ENCODE measurements at regions not wholly inside any gene's neighbourhood (a gene's known extent, or its start where the extent isn't known, plus 50 kb on each side); places are given as distances from the start of the nearest gene placed in this dataset.
"Not testable (repeated sequence)": the region's sequence is repeated elsewhere in the genome, so short reads cannot be mapped to it uniquely, and the experiment has no call there.

DNA sequence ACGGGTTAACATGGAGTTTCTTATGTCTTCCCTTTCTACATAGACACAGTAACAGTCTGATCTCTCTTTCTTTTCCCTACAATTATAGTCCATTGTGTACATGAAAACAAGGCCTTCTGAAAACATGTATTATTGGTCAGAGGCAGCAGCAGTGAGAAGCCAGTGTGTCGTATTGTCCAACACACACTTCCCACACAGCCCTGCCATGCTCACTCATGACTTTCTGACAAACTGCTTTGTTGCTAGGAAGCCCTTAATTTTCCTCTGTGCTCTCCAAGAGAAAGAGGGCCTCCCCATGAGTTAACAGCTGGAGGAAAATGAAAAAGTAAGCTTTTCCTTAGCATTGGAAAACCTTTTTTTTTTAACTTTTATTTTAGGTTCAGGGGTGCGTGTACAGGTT, 56.4 kb upstream of the N4BP3 start (continued):
- TF ChIP-seq, protein P1, sequence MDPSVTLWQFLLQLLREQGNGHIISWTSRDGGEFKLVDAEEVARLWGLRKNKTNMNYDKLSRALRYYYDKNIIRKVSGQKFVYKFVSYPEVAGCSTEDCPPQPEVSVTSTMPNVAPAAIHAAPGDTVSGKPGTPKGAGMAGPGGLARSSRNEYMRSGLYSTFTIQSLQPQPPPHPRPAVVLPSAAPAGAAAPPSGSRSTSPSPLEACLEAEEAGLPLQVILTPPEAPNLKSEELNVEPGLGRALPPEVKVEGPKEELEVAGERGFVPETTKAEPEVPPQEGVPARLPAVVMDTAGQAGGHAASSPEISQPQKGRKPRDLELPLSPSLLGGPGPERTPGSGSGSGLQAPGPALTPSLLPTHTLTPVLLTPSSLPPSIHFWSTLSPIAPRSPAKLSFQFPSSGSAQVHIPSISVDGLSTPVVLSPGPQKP (IDR thresholded peaks at IDR 0.05; ENCODE audit: low read depth, low read length): no peak
- no peak for TF ChIP-seq ZNF217 (IDR thresholded peaks at IDR 0.05)
- no peak for TF ChIP-seq ESRRA (IDR thresholded peaks at IDR 0.05; ENCODE audit: low read length)
- no peak for TF ChIP-seq NBN (IDR thresholded peaks at IDR 0.05)
- TF ChIP-seq USF2 (IDR thresholded peaks at IDR 0.05; ENCODE audit: borderline replicate concordance, low read depth, low read length): no peak
- TF ChIP-seq NR2F1 (conservative IDR thresholded peaks at IDR 0.05): no peak
- no peak for TF ChIP-seq TCF7 (IDR thresholded peaks at IDR 0.05; ENCODE audit: borderline replicate concordance)
- TF ChIP-seq YBX1 (IDR thresholded peaks at IDR 0.05): no peak
- no peak for TF ChIP-seq FOXM1 (IDR thresholded peaks at IDR 0.05; ENCODE audit: low read depth, low read length)
- TF ChIP-seq RAD21 (IDR thresholded peaks at IDR 0.05; ENCODE audit: insufficient read depth, low read depth, low read length): no peak
- no peak for TF ChIP-seq SIX5 (IDR thresholded peaks at IDR 0.05; ENCODE audit: low read depth, low read length, severe bottlenecking)

DNA sequence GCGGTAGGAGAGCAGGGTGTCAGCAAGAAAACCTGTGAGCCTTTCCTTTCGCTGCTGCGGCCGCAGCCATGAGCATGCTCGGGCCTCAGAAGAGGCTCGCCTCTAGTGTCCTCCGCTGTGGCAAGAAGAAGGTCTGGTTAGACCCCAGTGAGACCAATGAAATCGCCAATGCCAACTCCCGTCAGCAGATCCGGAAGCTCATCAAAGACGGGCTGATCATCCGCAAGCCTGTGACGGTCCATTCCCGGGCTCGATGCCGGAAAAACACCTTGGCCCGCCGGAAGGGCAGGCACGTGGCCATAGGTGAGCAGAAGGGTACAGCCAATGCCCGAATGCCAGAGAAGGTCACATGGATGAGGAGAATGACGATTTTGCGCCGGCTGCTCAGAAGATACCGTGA, 57.8 kb upstream of the N4BP3 start:
- H3K79me2 ChIP-seq (ENCODE audit: control insufficient read depth, insufficient read depth, low read length); H3K4me1 ChIP-seq (ENCODE audit: control insufficient read depth, insufficient read depth, low read length); H3K4me3 ChIP-seq; CTCF ChIA-PET; H4K20me1 ChIP-seq (ENCODE audit: control insufficient read depth, insufficient read depth); H3K4me2 ChIP-seq (ENCODE audit: control insufficient read depth, insufficient read depth); H3K9me3 ChIP-seq (replicated peaks; ENCODE audit: control insufficient read depth, insufficient read depth, low read length); RAD21 ChIA-PET (ENCODE audit: unreplicated experiment); H3K9ac ChIP-seq (ENCODE audit: control insufficient read depth, insufficient read depth, low read length); POLR2A ChIA-PET; FAIRE-seq; DNase-seq (ENCODE audit: low read depth, low spot score); SMC1A ChIA-PET (ENCODE audit: uncharacterized antibody, unreplicated experiment); intact Hi-C loops (cut with micrococcal nuclease; ENCODE audit: unreplicated experiment); H3K27ac ChIP-seq (ENCODE audit: control insufficient read depth, insufficient read depth); H3K27me3 ChIP-seq (replicated peaks in 1 of 2; ENCODE audit: control insufficient read depth in 2 of 2, insufficient read depth in 2 of 2, low read length in 1 of 2); ATAC-seq; H3K36me3 ChIP-seq (ENCODE audit: control insufficient read depth in 2 of 2, insufficient read depth in 2 of 2, low read length in 1 of 2); BruUV-seq (replicated peaks); in situ Hi-C loops (cut with MboI); H2AFZ ChIP-seq (ENCODE audit: control insufficient read depth, low read depth, low read length): not testable (repeated sequence)
- WGBS (ENCODE audit: insufficient coverage, insufficient replicate concordance, low lambda C conversion rate, missing lambda C conversion rate): 79% methylated on average over 22 of the region's 24 CpGs

GRCh38 chr5:178052062-178052461, 56.0 kb upstream of the PROP1 start:
- H3K9me3 ChIP-seq (replicated peaks; ENCODE audit: control insufficient read depth, insufficient read depth, low read length); intact Hi-C loops (cut with micrococcal nuclease; ENCODE audit: unreplicated experiment): not testable (repeated sequence)

More at GRCh38 chr5:178052062-178052461, 56.0 kb upstream of the PROP1 start:
- H3K27me3 ChIP-seq (replicated peaks in 1 of 2; ENCODE audit: control insufficient read depth in 2 of 2, insufficient read depth in 2 of 2, low read length in 1 of 2); H3K4me2 ChIP-seq (ENCODE audit: control insufficient read depth, insufficient read depth); POLR2A ChIA-PET; ATAC-seq; SMC1A ChIA-PET (ENCODE audit: uncharacterized antibody, unreplicated experiment); FAIRE-seq; H3K27ac ChIP-seq (ENCODE audit: control insufficient read depth, insufficient read depth); BruUV-seq (replicated peaks); in situ Hi-C loops (cut with MboI); H3K79me2 ChIP-seq (ENCODE audit: control insufficient read depth, insufficient read depth, low read length); H3K9ac ChIP-seq (ENCODE audit: control insufficient read depth, insufficient read depth, low read length); H3K36me3 ChIP-seq (ENCODE audit: control insufficient read depth in 2 of 2, insufficient read depth in 2 of 2, low read length in 1 of 2); H4K20me1 ChIP-seq (ENCODE audit: control insufficient read depth, insufficient read depth); H3K4me3 ChIP-seq; DNase-seq (ENCODE audit: low read depth, low spot score); H2AFZ ChIP-seq (ENCODE audit: control insufficient read depth, low read depth, low read length); H3K4me1 ChIP-seq (ENCODE audit: control insufficient read depth, insufficient read depth, low read length); CTCF ChIA-PET; RAD21 ChIA-PET (ENCODE audit: unreplicated experiment): not testable (repeated sequence)
- 85% methylated on average over 3 of the region's 3 CpGs for WGBS (ENCODE audit: insufficient coverage, insufficient replicate concordance, low lambda C conversion rate, missing lambda C conversion rate)

Data from GM12878 (cell line).